HG03103 (cell line): ENCODE measurements at regions not wholly inside any gene's neighbourhood (a gene's known extent, or its start where the extent isn't known, plus 50 kb on each side); places are given as distances from the start of the nearest gene placed in this dataset.

Experiments used
- ATAC-seq: cut with Tn5 transposase; IDR thresholded peaks from one replicate; pipeline ENCODE4 v1.9.1; 2021; ENCODE audit warnings: low read depth; ENCODE audit not compliant: unreplicated experiment

GRCh38 chr10:128220021-128220420 is 93.8 kb upstream of the MKI67 start:
- ATAC-seq, result no peak

DNA sequence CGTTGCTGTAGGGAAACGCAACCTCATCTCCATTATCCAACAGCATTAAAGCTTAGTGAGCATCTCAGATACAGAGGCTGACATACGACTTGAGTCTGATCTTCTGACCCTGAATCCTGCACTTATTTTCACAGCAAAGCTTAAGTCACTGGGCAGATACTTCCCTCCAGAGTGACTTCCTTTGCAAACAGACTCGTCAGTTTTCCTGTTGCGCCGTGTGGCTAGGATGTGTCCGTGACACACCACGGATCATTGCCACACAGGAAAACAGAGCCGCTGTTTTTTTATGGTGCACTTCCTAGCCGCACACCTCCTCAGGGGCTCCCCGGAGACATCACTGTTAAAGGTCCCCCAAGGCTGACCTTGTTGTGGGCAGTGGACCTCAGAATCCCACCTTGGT is 94.9 kb upstream of the MKI67 start:
- no peak for ATAC-seq

GRCh38 chr10:128221807-128222206 is 95.6 kb upstream of the MKI67 start:
- no peak for ATAC-seq

GRCh38 chr10:128222332-128222849 is 96.2 kb upstream of the MKI67 start:
- no peak for ATAC-seq

DNA sequence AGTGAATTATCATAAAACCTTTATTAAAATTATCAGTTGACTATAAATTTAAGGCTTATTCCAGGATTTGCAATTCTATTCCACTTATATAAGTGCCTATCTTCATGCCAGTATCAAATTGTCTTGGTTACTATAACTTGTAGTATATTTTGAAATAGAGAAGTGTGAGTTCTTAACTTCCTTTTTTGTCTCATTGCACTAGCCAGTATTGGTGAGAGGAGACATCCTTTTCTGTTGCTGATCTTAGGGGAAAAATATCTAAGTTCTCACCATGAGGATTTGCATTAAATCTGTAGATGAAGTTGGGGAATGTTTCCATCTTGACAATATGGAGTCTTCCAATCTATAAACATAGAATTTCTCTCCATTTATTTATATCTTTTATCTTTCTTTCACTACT is 104.2 kb upstream of the MKI67 start:
- no peak for ATAC-seq

GRCh38 chr10:128233422-128233821 is 107.2 kb upstream of the MKI67 start:
- no peak for ATAC-seq

GRCh38 chr10:128237710-128238109 is 111.5 kb upstream of the MKI67 start:
- ATAC-seq, result no peak

DNA sequence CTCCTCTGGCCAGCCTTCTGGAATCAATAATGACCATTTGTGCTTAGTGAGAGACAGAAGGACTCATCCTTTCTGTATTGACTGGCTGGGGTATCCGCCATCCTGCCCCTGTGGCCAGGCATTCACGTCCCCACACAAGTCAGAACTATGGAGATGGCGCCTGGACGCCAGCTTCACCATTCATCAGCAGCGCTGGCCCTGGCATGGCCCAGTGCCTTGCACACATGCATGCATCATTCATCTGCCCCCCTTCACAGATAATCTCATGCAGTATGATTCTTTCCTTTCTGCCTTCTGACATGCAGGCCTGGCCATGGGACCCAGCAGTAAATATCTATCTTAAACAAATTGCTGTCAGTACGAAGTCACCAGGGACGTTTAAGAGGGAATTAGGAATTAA is 114.8 kb upstream of the MKI67 start:
- no peak for ATAC-seq

- ATAC-seq, result no peak
These were observed 116.4 kb upstream of the MKI67 start for GRCh38 chr10:128242641-128243040.

GRCh38 chr10:128245026-128245425 is 118.8 kb upstream of the MKI67 start:
- no peak for ATAC-seq

GRCh38 chr10:128247576-128247975 is 121.4 kb upstream of the MKI67 start:
- ATAC-seq, result no peak

GRCh38 chr10:128254476-128254875 is 128.3 kb upstream of the MKI67 start:
- no peak for ATAC-seq

DNA sequence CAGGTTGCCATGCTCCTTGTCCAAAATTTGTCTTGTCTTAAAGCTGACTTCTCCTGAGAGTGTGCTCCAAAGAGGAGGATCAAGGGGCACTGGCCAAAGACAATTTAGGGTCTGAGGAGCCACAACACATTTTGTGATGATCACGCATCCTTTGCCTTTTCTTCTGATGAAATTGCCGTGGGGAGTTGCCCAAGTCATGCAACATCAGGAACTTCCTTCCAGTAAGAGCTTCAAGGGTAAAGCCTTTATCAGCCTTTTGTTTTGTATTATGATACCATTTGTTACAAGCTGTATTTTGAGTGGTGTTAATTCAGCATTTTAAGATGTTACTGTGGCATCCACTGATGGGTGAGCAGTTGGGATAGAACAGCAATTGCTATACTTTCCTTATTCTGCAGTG is 131.2 kb upstream of the MKI67 start:
- ATAC-seq, result no peak

DNA sequence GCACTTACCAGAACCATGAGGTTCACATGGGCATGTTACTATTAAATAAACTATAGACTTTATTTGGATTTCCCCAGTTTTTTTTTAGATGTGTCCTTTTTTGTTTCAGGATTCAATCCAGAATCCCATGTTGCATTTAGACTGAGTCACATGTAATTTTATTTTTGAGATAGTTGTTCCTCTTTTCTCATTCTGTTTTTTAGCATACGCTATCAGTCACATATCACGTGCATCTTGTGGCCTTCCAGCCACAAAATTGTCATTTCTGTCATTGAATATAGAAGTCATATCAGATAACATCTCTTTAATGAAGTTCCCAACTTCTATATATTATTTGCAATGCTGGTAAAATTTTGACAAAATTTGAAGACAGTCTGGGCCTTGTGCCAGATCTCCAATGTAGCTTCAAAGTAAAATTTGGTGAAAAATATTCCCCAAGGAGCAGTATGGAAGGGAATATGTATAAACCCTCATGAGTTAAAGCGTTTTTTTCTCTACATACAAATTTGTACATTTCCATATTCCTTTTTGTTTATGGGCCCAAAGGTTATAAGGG is 132.3 kb upstream of the MKI67 start:
- no peak for ATAC-seq

DNA sequence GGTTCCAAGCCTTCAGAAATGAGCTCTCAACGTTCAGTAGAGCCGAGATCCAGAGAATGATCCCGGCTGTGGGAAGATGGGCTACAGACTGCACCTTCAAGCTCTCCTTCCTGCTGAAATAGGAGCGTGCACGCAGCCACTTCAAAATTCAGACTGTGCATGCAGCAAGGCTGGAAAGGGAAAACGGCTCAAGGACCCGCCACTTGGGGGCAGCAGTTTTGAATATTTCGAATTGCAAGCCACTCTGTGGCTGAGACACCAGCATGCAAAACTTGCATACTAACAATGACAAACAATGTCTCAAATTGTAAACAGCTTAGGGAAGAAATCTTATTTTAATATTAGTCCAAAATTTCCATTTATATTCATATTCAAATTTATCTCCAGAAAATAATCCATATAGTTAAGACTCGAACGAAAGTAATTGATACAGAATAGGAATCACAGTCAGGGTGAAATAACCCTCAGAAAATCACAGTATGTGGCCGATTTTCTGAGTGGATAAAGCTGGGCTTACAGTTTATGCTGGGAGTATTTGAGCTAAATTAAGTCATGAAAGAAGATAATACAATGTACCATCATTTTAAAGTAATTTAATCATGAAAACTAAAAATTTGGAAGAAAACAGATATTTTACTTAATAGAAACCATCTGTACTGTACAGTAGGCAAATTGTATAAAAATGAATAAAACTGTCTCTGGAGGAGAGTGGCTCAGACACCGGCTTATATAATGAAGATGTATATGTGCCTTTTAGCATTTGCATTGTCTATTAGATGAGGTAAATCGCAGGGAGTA is 137.9 kb upstream of the MKI67 start:
- peak; percentile 78 for ATAC-seq

DNA sequence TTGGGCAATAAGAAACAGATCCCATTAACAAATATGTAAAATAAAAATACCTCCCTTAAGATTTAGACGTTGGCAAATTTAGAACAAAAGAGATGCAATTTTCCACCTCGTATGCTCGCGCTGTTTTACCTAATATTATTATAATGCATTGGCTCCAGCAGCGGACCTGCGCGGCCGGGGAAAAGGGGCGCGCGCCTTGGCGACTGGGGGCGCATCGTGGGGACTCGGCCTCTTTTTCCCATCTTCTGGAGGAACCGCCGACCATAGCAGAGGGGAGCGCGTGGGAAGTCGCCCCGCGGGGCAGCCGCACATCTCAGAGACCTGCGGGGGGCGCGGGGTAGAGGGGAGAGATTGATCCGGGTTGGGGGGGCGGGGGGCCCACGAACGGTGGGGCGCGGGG is 139.4 kb upstream of the MKI67 start:
- no peak for ATAC-seq

GRCh38 chr10:128267581-128267980 is 141.4 kb upstream of the MKI67 start:
- no peak for ATAC-seq

DNA sequence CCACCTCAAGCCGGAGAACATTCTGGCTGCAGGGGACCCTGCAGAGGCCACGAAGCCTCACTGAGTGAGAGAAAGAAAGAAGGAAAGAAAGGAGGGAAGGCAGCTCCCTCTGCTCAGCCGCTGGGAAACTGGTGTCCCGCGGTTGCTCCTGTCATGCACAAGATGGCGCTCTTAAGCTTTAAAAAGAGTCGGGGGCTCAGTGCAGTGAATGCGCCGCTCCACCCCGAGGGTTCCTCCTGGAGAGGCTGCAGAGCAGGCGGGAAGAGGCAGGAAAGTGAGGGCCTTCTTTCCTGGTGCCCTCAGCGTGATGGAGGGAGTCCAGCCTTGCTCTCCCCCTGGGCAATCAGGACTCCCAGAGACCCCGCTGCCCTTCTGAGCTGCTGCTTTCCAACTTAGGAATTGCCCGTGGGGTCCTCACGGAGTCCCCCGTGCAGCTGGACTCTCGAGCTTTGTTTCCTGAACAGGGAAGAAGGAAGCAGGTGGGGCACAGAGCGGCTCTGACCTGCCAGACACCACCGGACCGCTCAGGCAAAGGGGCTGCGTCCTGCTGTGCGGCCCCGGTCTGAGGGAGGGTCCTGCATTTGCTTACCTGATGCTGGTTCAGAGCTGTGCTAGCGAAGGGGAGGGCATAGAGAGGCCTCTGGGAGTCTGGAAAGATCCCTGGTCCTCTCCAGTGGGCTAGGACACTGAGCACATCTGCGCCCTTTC is 141.9 kb upstream of the MKI67 start:
- ATAC-seq, result no peak

DNA sequence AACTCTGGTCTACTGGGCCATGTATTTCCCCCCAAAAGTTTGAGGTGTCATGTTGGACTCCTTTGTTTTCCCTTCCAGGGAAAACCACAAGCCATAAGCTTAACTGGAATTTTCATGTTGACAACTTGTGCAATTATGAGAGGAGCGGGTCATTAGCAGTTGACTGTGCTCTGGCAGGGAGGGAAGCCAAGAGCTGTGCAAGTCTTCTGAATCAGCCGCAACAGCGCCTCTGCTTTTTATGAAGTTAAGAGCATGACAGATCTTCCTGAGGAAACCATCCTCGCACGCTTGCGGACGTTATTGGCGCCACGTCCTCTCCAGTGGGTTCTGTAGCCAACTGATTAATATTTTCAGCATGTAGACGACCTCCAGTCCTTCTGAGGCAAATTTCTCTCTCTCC is 148.7 kb upstream of the MKI67 start:
- no peak for ATAC-seq

DNA sequence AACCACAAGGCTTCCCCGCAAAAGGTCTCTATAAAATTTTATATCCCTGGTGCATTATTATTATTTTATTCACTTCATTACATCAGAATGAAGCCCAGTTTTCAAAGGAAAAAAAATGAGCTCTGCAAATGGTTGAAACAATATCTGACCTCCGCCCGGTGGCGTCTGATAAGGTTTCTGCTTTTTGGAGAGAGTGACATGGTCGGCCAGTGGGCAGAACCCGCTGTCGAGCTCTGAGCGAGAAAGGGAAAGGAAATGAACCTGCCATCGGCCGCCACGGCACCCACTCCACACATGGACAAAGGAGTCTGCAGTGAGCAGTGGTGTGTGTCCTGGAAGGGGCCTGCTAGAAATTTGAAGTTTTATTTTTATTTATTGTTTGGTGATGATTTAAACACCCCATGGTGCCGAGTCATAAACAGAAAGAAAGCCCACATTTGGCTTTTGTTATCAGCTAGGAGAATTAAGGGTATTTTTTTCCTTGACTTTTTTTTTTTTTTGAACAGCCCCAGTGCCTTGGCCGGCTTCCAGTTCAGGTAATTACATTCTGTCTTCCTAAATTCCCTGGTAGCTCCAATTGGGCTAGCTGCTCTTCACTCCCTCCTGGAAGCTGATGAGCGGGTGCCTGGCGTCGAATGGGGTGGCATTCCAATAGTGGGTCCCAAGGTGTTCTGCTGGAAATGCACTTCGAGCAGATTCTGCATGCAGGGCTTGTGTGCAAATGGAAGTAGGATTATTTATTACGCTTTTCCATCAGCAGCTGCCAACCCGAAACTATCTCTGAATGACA is 149.4 kb upstream of the MKI67 start:
- ATAC-seq, result no peak
